Panc1 (cell line): ENCODE measurements at regions not wholly inside any gene's neighbourhood (a gene's known extent, or its start where the extent isn't known, plus 50 kb on each side); places are given as distances from the start of the nearest gene placed in this dataset.

ENCODE experiments used
- ATAC-seq: fragments of 200-7000 bp; cut with Tn5 transposase; 2 replicates; pipeline ENCODE4 v1.9.1; 2020; ENCODE audit warnings: mild to moderate bottlenecking, moderate library complexity
- BruUV-seq: library from RNA; stranded (reverse); fragments of 400-500 nt; replicated peaks from 2 replicates; lab custom pipeline; 2021; lab: Mats Ljungman, UMichigan
- CTCF ChIA-PET: fragments of 300-600 bp; sonication (Branson Sonifier 250); formaldehyde crosslinking; loops from one replicate; lab custom pipeline; 2022; ENCODE audit warnings: antibody characterized with exemption; lab: Charles Lee
- POLR2A ChIA-PET: fragments of 300-600 bp; sonication (Branson Sonifier 250); formaldehyde crosslinking; loops from one replicate; lab custom pipeline; 2022; ENCODE audit warnings: antibody characterized with exemption; lab: Charles Lee
- DNase-seq: peaks from one replicate; pipeline ENCODE4 v3.0.0-alpha.2; 2010; ENCODE audit warnings: low read depth, low spot score
- H3K27ac ChIP-seq: 2 replicates; pipeline ENCODE4 v1.5.1; 2011; ENCODE audit warnings: mild to moderate bottlenecking, low read length, inconsistent platforms
- H3K27me3 ChIP-seq: fragments of 200-500 bp; sonication (Bioruptor generic); 2 replicates; pipeline ENCODE4 v1.6.0; 2014; ENCODE audit warnings: low read length, inconsistent platforms; ENCODE audit not compliant: control insufficient read depth, insufficient read depth
- H3K36me3 ChIP-seq: fragments of 200-500 bp; sonication (Bioruptor generic); 2 replicates; pipeline ENCODE4 v1.5.1; 2014; ENCODE audit warnings: inconsistent platforms, mild to moderate bottlenecking, low read length, moderate library complexity; ENCODE audit not compliant: control insufficient read depth, insufficient read depth
- H3K4me1 ChIP-seq: 2 replicates; pipeline ENCODE4 v1.5.1; 2011; ENCODE audit warnings: inconsistent platforms, mild to moderate bottlenecking, low read length, moderate library complexity; ENCODE audit not compliant: control insufficient read depth, insufficient read depth
- H3K4me3 ChIP-seq, 2 experiments: 2 replicates each; pipeline ENCODE4 v1.5.1; 2011 to 2012; ENCODE audit warnings: low read depth in 2 of 2, low read length in 2 of 2, mild to moderate bottlenecking in 2 of 2, inconsistent platforms in 1 of 2, moderate library complexity in 1 of 2
- H3K9me3 ChIP-seq: fragments of 200-500 bp; sonication (Bioruptor generic); 2 replicates; pipeline ENCODE4 v1.5.1; 2014; ENCODE audit warnings: low read depth, mild to moderate bottlenecking, inconsistent platforms, low read length, moderate library complexity; ENCODE audit not compliant: control insufficient read depth, insufficient read depth
- POLR2AphosphoS5 ChIP-seq: IDR thresholded peaks from 2 replicates; pipeline ENCODE4 v1.6.1; 2012; ENCODE audit warnings: mild to moderate bottlenecking, low read depth, low read length, moderate library complexity
- REST ChIP-seq, 2 experiments: IDR thresholded peaks; 2 replicates each; pipeline ENCODE4 v1.6.1; 2011 to 2012; ENCODE audit warnings: low read depth in 2 of 2, control low read depth in 1 of 2, low read length in 1 of 2, mild to moderate bottlenecking in 1 of 2, moderate library complexity in 1 of 2; ENCODE audit not compliant: insufficient read depth in 1 of 2
- SIN3A ChIP-seq: IDR thresholded peaks from 2 replicates; pipeline ENCODE4 v1.6.1; 2012; ENCODE audit warnings: low read depth, mild to moderate bottlenecking, low read length, moderate library complexity, borderline replicate concordance; ENCODE audit not compliant: insufficient read depth
- TCF7L2 ChIP-seq: IDR thresholded peaks from 2 replicates; pipeline ENCODE4 v1.6.1; 2011; ENCODE audit warnings: mild to moderate bottlenecking, low read depth, low read length, inconsistent platforms
- in situ Hi-C: cut with HindIII; loops from 2 replicates; pipeline ENCODE4 v1.10.0; 2016; ENCODE audit warnings: low sequenced_read_pairs, low pct_unique_long_range_greater_than_20kb
- intact Hi-C: fragments of 100-400 bp; cut with micrococcal nuclease; formaldehyde crosslinking; loops from one replicate; pipeline ENCODE4 v1.10.0; 2022; ENCODE audit not compliant: unreplicated experiment
- TF ChIP-seq, protein P1 (sequence below): fragments of 450-650 bp; IDR thresholded peaks from 2 replicates; pipeline ENCODE4 v1.5.1; 2017; ENCODE audit warnings: mild to moderate bottlenecking

DNA sequence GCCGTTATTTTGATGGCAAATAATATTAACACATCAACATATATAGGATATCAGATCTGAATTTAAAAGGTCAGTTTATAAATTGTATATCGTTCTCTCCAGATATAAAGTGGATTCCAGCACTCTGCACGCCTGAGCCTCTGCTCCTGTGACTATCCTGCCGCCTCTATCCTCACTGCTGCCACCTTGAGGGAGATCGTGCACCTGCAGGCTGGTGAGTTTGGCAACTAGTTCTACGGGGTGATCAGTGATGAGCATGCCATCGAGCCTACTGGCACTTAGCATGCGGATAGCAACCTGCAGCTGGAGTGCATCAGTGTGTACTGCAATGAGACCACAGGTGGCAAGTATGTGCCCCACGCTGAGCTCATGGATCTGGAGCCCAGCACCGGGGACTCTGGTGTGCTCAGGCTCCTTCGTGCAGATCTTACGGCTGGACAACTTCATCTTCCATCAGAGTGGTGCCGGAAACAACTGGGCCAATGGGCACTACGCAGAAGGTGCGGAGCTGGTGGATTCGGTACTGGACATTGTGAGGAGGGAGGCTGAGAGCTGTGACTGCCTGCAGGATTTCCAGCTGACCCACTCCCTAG is 84.9 kb downstream of the FBXO5 start:
- no peak overlapping the region for H3K4me3 ChIP-seq
- no peaks in the 10 kb centered on the region for H3K36me3 ChIP-seq
- no TSS peak for BruUV-seq
- no peaks in the 10 kb centered on the region; the same call in 1 of the 2 replicates for H3K27me3 ChIP-seq
- ChIA-PET CTCF (no interaction called here), POLR2A (no interaction called here)
- no peaks in the 10 kb centered on the region for H3K9me3 ChIP-seq
- TF ChIP-seq SIN3A (no peak), TCF7L2 (no peak)
- TF ChIP-seq, protein P1, sequence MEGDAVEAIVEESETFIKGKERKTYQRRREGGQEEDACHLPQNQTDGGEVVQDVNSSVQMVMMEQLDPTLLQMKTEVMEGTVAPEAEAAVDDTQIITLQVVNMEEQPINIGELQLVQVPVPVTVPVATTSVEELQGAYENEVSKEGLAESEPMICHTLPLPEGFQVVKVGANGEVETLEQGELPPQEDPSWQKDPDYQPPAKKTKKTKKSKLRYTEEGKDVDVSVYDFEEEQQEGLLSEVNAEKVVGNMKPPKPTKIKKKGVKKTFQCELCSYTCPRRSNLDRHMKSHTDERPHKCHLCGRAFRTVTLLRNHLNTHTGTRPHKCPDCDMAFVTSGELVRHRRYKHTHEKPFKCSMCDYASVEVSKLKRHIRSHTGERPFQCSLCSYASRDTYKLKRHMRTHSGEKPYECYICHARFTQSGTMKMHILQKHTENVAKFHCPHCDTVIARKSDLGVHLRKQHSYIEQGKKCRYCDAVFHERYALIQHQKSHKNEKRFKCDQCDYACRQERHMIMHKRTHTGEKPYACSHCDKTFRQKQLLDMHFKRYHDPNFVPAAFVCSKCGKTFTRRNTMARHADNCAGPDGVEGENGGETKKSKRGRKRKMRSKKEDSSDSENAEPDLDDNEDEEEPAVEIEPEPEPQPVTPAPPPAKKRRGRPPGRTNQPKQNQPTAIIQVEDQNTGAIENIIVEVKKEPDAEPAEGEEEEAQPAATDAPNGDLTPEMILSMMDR = peak; percentile 94
- intact Hi-C loops (loop anchor here (1.0 kb wide), 1 partner anchor 34 kb away; no protein-coding TSS in a partner anchor), in situ Hi-C loops (no loop called here)
- H3K27ac ChIP-seq = no peak overlapping the region
- peak; percentile 98 for ATAC-seq
- H3K4me1 ChIP-seq = no peaks in the 10 kb centered on the region
- peak; percentile 51 for DNase-seq

GRCh38 chr6:152904678-152905077 is 78.2 kb downstream of the FBXO5 start:
- POLR2A ChIA-PET = no interaction called here

DNA sequence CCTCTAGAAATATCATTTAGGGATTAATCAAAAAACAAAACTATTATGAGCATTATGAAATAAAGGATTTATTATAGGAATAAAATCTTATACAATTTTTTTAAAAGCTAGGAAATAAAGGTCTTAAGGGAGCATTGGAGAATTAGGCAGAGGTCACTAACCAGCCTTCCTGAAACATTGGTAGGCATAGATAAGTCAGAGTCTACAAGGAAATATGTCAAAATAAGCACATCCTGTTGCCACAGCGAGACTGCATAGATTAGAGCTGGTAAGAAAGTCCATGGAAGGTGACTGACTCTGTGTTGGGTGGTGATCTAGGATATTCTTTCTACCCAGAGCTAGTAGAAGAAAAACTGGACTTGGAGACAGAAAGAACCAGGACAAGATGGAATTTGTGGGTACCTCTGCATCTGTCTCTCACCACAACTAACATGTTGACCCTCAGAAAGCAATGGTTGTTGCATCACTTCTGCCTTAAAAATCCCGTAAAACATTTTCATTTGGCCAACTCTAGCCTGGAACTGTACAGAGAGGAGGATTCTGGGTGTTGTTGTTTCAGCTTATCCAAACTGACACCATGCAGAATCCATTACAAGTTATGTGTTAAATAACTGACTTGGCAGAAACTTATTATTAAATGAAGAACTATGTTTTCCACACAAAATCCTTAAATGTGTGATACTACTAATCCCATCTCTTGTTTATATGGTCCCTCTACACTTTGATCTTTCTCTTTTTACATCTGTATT is 77.1 kb downstream of the FBXO5 start:
- POLR2A ChIA-PET = no interaction called here

More at GRCh38 chr6:152904678-152905077, 78.2 kb downstream of the FBXO5 start:
- no peaks in the 10 kb centered on the region for H3K9me3 ChIP-seq
- no peak for DNase-seq
- no peaks in the 10 kb centered on the region for H3K36me3 ChIP-seq
- no peak for ATAC-seq
- BruUV-seq = no TSS peak
- no peaks in the 10 kb centered on the region for H3K4me1 ChIP-seq
- H3K27ac ChIP-seq = no peak overlapping the region
- intact Hi-C loops (no loop called here), in situ Hi-C loops (no loop called here)
- H3K27me3 ChIP-seq = no peaks in the 10 kb centered on the region
- no peak overlapping the region for H3K4me3 ChIP-seq
- CTCF ChIA-PET = no interaction called here
- TF ChIP-seq TCF7L2 = no peak
- TF ChIP-seq SIN3A = no peak
- TF ChIP-seq, protein P1 = no peak

More for the DNA sequence above, 77.1 kb downstream of the FBXO5 start:
- Histone ChIP-seq H3K27ac (no peak overlapping the region), H3K36me3 (no peaks in the 10 kb centered on the region), H3K4me3 (no peak overlapping the region), H3K9me3 (no peaks in the 10 kb centered on the region), H3K27me3 (no peaks in the 10 kb centered on the region), H3K4me1 (no peaks in the 10 kb centered on the region)
- CTCF ChIA-PET = no interaction called here
- TF ChIP-seq POLR2AphosphoS5 = no peak
- no peak for TF ChIP-seq REST (IDR thresholded peaks at IDR 0.05; ENCODE audit: insufficient read depth in 1 of 2, low read depth in 2 of 2, low read length in 1 of 2)
- no peak for TF ChIP-seq TCF7L2
- no peak for TF ChIP-seq SIN3A
- TF ChIP-seq, protein P1 = no peak
- intact Hi-C loops = no loop called here
- no TSS peak for BruUV-seq
- in situ Hi-C loops = no loop called here
- DNase-seq = no peak
- ATAC-seq = no peak
